ENCODE measurements at regions not wholly inside any gene's neighbourhood (a gene's known extent, or its start where the extent isn't known, plus 50 kb on each side); places are given as distances from the start of the nearest gene placed in this dataset.
"Not testable (repeated sequence)": the region's sequence is repeated elsewhere in the genome, so short reads cannot be mapped to it uniquely, and the experiment has no call there.

DNA sequence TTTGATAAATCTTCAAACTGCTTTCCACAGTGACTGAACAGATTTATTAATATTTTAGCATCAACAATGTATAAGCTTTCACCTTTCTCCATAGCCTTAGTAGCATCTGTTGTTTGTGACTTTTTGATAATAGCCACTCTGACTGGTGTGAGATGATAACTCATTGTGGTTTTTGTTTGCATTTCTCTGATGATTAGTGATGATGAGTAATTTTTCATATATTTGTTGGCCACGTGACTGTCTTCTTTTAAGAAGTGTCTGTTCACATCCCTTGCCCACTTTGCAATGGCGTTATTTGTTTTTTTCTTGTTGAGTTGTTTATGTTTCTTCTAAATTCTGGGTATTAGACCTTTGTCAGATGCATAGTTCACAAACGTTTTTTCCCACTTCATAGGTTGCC lies 952.9 kb downstream of the TRIB2 start:
- peaks cover 13% of the 10 kb centered on the region; the same call in 2 of the 3 replicates for H3K9me3 ChIP-seq
- H3K4me3 ChIP-seq: no peak overlapping the region
- FAIRE-seq (no peak), ATAC-seq (no peak), DNase-seq (ENCODE audit: low read depth in 1 of 2, low spot score in 1 of 2) (no peak)
- ChIA-PET POLR2A (no interaction called here), CTCF (no interaction called here)
- no peaks in the 10 kb centered on the region for H3K4me1 ChIP-seq
- H3K4me2 ChIP-seq: no peak overlapping the region
- WGBS (ENCODE audit: missing lambda C conversion rate): 2% methylated on average over 3 of the region's 3 CpGs
- H3K27ac ChIP-seq: no peak overlapping the region
- TF ChIP-seq TFCP2L1 (CRISPR knock-in tag; IDR thresholded peaks at IDR 0.05) (no peak), EP300 (IDR thresholded peaks at IDR 0.05) (no peak)

DNA sequence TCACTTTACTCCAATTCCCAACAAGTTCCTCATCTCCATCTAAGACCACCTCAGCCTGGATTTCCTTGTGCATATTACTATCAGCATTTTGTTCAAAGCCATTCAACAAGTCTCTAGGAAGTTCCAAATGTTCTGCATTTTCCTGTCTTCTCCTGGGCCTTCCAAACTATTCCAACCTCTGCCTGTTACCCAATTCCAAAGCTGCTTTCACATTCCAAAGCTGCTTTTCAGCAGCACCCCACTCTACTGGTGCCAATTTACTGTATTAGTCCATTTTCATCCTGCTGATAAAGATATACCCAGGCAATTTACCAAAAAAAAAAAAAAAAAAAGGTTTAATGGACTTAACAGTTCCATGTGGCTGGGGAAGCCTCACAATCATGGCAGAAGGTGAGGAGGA lies 957.1 kb downstream of the TRIB2 start:
- FAIRE-seq; H3K4me1 ChIP-seq; CTCF ChIA-PET; H3K4me3 ChIP-seq; H3K27ac ChIP-seq; POLR2A ChIA-PET; ATAC-seq; DNase-seq (ENCODE audit: low read depth in 1 of 2, low spot score in 1 of 2); H3K4me2 ChIP-seq: not testable (repeated sequence)
- H3K9me3 ChIP-seq: peaks cover 18% of the 10 kb centered on the region; the same call in 2 of the 3 replicates

DNA sequence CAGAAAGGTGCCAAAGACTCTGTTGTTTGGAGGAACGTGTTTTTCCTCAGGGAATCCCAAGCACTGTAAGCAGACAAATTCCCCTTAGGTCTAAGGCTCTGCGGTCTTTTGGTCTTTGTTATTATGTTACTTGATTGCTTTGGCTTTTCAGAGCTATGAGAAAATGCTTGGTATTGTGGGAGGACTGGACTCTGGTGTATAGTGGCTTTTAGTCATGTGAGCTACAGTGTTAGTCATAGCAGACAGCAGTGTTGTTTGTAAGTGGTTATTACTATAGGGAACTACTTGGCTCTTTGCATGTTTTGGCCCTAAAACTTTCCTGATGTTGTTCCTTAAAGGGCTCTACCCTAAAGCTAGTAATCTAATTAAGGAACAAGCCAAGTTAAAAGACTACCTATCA lies 956.2 kb upstream of the LRATD1 start:
- ATAC-seq (no peak), DNase-seq (ENCODE audit: low read depth in 1 of 2, low spot score in 1 of 2) (no peak), FAIRE-seq (no peak)
- Histone ChIP-seq H3K4me1 (no peaks in the 10 kb centered on the region), H3K9me3 (peaks cover 16% of the 10 kb centered on the region; the same call in 2 of the 3 replicates), H3K4me2 (no peak overlapping the region), H3K4me3 (no peak overlapping the region), H3K27ac (no peak overlapping the region)
- no peak for TF ChIP-seq FOSB (CRISPR knock-in tag; IDR thresholded peaks at IDR 0.05)
- TF ChIP-seq ZNF302 (CRISPR knock-in tag; IDR thresholded peaks at IDR 0.05): no peak
- no peak for TF ChIP-seq ESRRA (IDR thresholded peaks at IDR 0.05; ENCODE audit: borderline replicate concordance, low read length)
- 0% methylated on average over 2 of the region's 2 CpGs for WGBS (ENCODE audit: missing lambda C conversion rate)
- POLR2A ChIA-PET: no interaction called here
- CTCF ChIA-PET: no interaction called here

- Histone ChIP-seq H3K4me2 (no peak overlapping the region), H3K4me3 (no peak overlapping the region), H3K27ac (no peak overlapping the region), H3K4me1 (no peaks in the 10 kb centered on the region), H3K9me3 (peaks cover 27% of the 10 kb centered on the region)
- no peak for DNase-seq (ENCODE audit: low read depth in 1 of 2, low spot score in 1 of 2)
- POLR2A ChIA-PET: no interaction called here
- FAIRE-seq: no peak
- no peak for TF ChIP-seq NR3C1 (IDR thresholded peaks at IDR 0.05)
- no peak for ATAC-seq
- CTCF ChIA-PET: interaction anchor here (0.6 kb wide), 1 partner anchor 725 kb away, joined by 3 read pairs; no protein-coding TSS in a partner anchor
Observed at GRCh38 chr2:13681936-13682335, 950.6 kb upstream of the LRATD1 start.

GRCh38 chr2:13682540-13683272 lies 949.8 kb upstream of the LRATD1 start:
- no peaks in the 10 kb centered on the region for H3K4me1 ChIP-seq
- no peak overlapping the region for H3K27ac ChIP-seq
- peak in 1 of 2 experiments; percentile 38 for DNase-seq (ENCODE audit: low read depth in 1 of 2, low spot score in 1 of 2)
- H3K9me3 ChIP-seq: peaks cover 30% of the 10 kb centered on the region
- no peak overlapping the region for H3K4me3 ChIP-seq
- FAIRE-seq: no peak
- POLR2A ChIA-PET: no interaction called here
- under 1% methylated on average over 4 of the region's 4 CpGs for WGBS (ENCODE audit: missing lambda C conversion rate)
- CTCF ChIA-PET: no interaction called here
- H3K4me2 ChIP-seq: no peak overlapping the region
- ATAC-seq: no peak
- TF ChIP-seq BCL3 (IDR thresholded peaks at IDR 0.05) (no peak), RNF2 (IDR thresholded peaks at IDR 0.05; ENCODE audit: borderline replicate concordance, low read depth) (no peak), JUNB (IDR thresholded peaks at IDR 0.05) (no peak), CHD4 (IDR thresholded peaks at IDR 0.05; ENCODE audit: borderline replicate concordance) (no peak), HOXB5 (CRISPR knock-in tag; IDR thresholded peaks at IDR 0.05) (no peak), KDM1A (IDR thresholded peaks at IDR 0.05; ENCODE audit: low read depth) (no peak), ZC3H11A (IDR thresholded peaks at IDR 0.05) (no peak), GATA3 (IDR thresholded peaks at IDR 0.05; ENCODE audit: borderline replicate concordance) (no peak), REST (IDR thresholded peaks at IDR 0.05) (no peak), RFX5 (IDR thresholded peaks at IDR 0.05) (no peak), CHD2 (IDR thresholded peaks at IDR 0.05; ENCODE audit: low read length, partially characterized antibody) (no peak), CEBPB (IDR thresholded peaks at IDR 0.05) (no peak), ZSCAN20 (CRISPR knock-in tag; IDR thresholded peaks at IDR 0.05) (no peak), PBX3 (IDR thresholded peaks at IDR 0.05) (no peak), MAZ (IDR thresholded peaks at IDR 0.05; ENCODE audit: borderline replicate concordance, low read depth, low read length) (no peak)
- TF ChIP-seq, protein P1, sequence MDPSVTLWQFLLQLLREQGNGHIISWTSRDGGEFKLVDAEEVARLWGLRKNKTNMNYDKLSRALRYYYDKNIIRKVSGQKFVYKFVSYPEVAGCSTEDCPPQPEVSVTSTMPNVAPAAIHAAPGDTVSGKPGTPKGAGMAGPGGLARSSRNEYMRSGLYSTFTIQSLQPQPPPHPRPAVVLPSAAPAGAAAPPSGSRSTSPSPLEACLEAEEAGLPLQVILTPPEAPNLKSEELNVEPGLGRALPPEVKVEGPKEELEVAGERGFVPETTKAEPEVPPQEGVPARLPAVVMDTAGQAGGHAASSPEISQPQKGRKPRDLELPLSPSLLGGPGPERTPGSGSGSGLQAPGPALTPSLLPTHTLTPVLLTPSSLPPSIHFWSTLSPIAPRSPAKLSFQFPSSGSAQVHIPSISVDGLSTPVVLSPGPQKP (IDR thresholded peaks at IDR 0.05; ENCODE audit: low read depth, low read length): no peak

Data from A549 (cell line).